ENCODE measurements at regions not wholly inside any gene's neighbourhood (a gene's known extent, or its start where the extent isn't known, plus 50 kb on each side); places are given as distances from the start of the nearest gene placed in this dataset.
A peak's percentile ranks its signal among the peaks of the same experiment; 100 is the strongest.

GRCh38 chr1:60196026-60196425 lies 122.5 kb upstream of the C1orf87 start:
- Histone ChIP-seq H3K27ac (ENCODE audit: low read depth in 1 of 2, low read length in 2 of 2) (no peak overlapping the region), H3K4me2 (replicated peaks; ENCODE audit: extremely low read depth, low read length, poor library complexity, severe bottlenecking) (no peak overlapping the region), H3K9me3 (replicated peaks in 1 of 2; ENCODE audit: control insufficient read depth in 1 of 2, insufficient read depth in 1 of 2, low read length in 2 of 2) (no peaks in the 10 kb centered on the region), H3K9ac (ENCODE audit: insufficient read depth, low read length, poor library complexity, severe bottlenecking) (no peak overlapping the region), H3K79me2 (ENCODE audit: insufficient read depth, low read length) (no peaks in the 10 kb centered on the region), H3K36me3 (replicated peaks in 1 of 2; ENCODE audit: control insufficient read depth in 1 of 2, insufficient read depth in 2 of 2, low read length in 2 of 2) (no peaks in the 10 kb centered on the region), H3K4me3 (replicated peaks in 1 of 3; ENCODE audit: low read depth in 2 of 3, low read length in 3 of 3) (no peak overlapping the region), H2AFZ (ENCODE audit: insufficient read depth, low read depth, low read length, poor library complexity, severe bottlenecking) (no peak overlapping the region), H4K20me1 (ENCODE audit: insufficient read depth, low read length) (no peaks in the 10 kb centered on the region), H3K27me3 (ENCODE audit: control insufficient read depth in 2 of 2, insufficient read depth in 2 of 2, low read length in 2 of 2) (no peaks in the 10 kb centered on the region), H3K4me1 (ENCODE audit: control insufficient read depth in 1 of 2, insufficient read depth in 2 of 2, low read length in 2 of 2) (no peaks in the 10 kb centered on the region)
- no CpG with 5 or more reads among the region's 1 CpG for WGBS (ENCODE audit: insufficient coverage)
- Mint-ChIP-seq H3K27me3 (ENCODE audit: low read depth in 3 of 3) (no peaks in the 10 kb centered on the region), H3K4me3 (no peak overlapping the region), H3K27ac (no peak overlapping the region), H3K4me1 (no peaks in the 10 kb centered on the region), H3K9me3 (peaks cover 0 to 9% (median 3%) of the 10 kb centered on the region in 7 donors), H3K36me3 (no peaks in the 10 kb centered on the region)
- no peak for DNase-seq
- intact Hi-C loops (cut with micrococcal nuclease): no loop called here
- no peak for TF ChIP-seq CTCF (IDR thresholded peaks at IDR 0.05)

GRCh38 chr1:60185684-60186083 lies 112.1 kb upstream of the C1orf87 start:
- Histone ChIP-seq H3K36me3 (replicated peaks in 1 of 2; ENCODE audit: control insufficient read depth in 1 of 2, insufficient read depth in 2 of 2, low read length in 2 of 2) (no peaks in the 10 kb centered on the region), H3K4me1 (ENCODE audit: control insufficient read depth in 1 of 2, insufficient read depth in 2 of 2, low read length in 2 of 2) (no peaks in the 10 kb centered on the region), H3K27me3 (ENCODE audit: control insufficient read depth in 2 of 2, insufficient read depth in 2 of 2, low read length in 2 of 2) (no peaks in the 10 kb centered on the region), H3K9me3 (replicated peaks in 1 of 2; ENCODE audit: control insufficient read depth in 1 of 2, insufficient read depth in 1 of 2, low read length in 2 of 2) (peaks cover 18 to 21% of the 10 kb centered on the region in 2 donors), H2AFZ (ENCODE audit: insufficient read depth, low read depth, low read length, poor library complexity, severe bottlenecking) (no peak overlapping the region), H3K4me3 (replicated peaks in 1 of 3; ENCODE audit: low read depth in 2 of 3, low read length in 3 of 3) (no peak overlapping the region), H3K4me2 (replicated peaks; ENCODE audit: extremely low read depth, low read length, poor library complexity, severe bottlenecking) (no peak overlapping the region), H3K79me2 (ENCODE audit: insufficient read depth, low read length) (no peaks in the 10 kb centered on the region), H3K27ac (ENCODE audit: low read depth in 1 of 2, low read length in 2 of 2) (no peak overlapping the region), H3K9ac (ENCODE audit: insufficient read depth, low read length, poor library complexity, severe bottlenecking) (no peak overlapping the region), H4K20me1 (ENCODE audit: insufficient read depth, low read length) (no peaks in the 10 kb centered on the region)
- WGBS (ENCODE audit: insufficient coverage): no CpG with 5 or more reads among the region's 1 CpG
- DNase-seq: no peak
- Mint-ChIP-seq H3K27me3 (ENCODE audit: low read depth in 3 of 3) (no peaks in the 10 kb centered on the region), H3K4me1 (no peaks in the 10 kb centered on the region), H3K36me3 (no peaks in the 10 kb centered on the region), H3K4me3 (no peak overlapping the region), H3K27ac (peak overlapping the region in 1 of 7 donors; percentile 33), H3K9me3 (peaks cover 12 to 35% (median 20%) of the 10 kb centered on the region in 7 donors)
- intact Hi-C loops (cut with micrococcal nuclease): no loop called here
- TF ChIP-seq CTCF (IDR thresholded peaks at IDR 0.05): no peak
